ENCODE measurements at regions not wholly inside any gene's neighbourhood (a gene's known extent, or its start where the extent isn't known, plus 50 kb on each side); places are given as distances from the start of the nearest gene placed in this dataset.

GRCh38 chr20:11675920-11676629 is 241.6 kb upstream of the BTBD3 start:
- H4K20me1 ChIP-seq (ENCODE audit: insufficient read depth) = no peaks in the 10 kb centered on the region
- no peak for DNase-seq
- no peak overlapping the region for H3K4me3 ChIP-seq
- H3K9me3 ChIP-seq (ENCODE audit: insufficient read depth, low read depth) = no peaks in the 10 kb centered on the region; the same call in 1 of the 2 replicates
- H3K36me3 ChIP-seq (ENCODE audit: low read depth) = no peaks in the 10 kb centered on the region
- no peak overlapping the region for H3K4me2 ChIP-seq
- no peaks in the 10 kb centered on the region for H3K9me2 ChIP-seq (ENCODE audit: insufficient read depth)
- POLR2A ChIA-PET (ENCODE audit: unreplicated experiment) = no interaction called here
- H3K27me3 ChIP-seq (ENCODE audit: insufficient read depth, low read depth) = no peaks in the 10 kb centered on the region
- H3K27ac ChIP-seq = no peak overlapping the region
- BruUV-seq (replicated peaks) = no TSS peak
- no peaks in the 10 kb centered on the region for H3F3A ChIP-seq (ENCODE audit: insufficient read depth, low read depth)
- no peak for TF ChIP-seq EZH2 (IDR thresholded peaks at IDR 0.05; ENCODE audit: low read depth)
- TF ChIP-seq, protein P1, sequence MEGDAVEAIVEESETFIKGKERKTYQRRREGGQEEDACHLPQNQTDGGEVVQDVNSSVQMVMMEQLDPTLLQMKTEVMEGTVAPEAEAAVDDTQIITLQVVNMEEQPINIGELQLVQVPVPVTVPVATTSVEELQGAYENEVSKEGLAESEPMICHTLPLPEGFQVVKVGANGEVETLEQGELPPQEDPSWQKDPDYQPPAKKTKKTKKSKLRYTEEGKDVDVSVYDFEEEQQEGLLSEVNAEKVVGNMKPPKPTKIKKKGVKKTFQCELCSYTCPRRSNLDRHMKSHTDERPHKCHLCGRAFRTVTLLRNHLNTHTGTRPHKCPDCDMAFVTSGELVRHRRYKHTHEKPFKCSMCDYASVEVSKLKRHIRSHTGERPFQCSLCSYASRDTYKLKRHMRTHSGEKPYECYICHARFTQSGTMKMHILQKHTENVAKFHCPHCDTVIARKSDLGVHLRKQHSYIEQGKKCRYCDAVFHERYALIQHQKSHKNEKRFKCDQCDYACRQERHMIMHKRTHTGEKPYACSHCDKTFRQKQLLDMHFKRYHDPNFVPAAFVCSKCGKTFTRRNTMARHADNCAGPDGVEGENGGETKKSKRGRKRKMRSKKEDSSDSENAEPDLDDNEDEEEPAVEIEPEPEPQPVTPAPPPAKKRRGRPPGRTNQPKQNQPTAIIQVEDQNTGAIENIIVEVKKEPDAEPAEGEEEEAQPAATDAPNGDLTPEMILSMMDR (conservative IDR thresholded peaks at IDR 0.05) = no peak
- no peaks in the 10 kb centered on the region for H3K79me2 ChIP-seq (ENCODE audit: low read depth)
- CTCF ChIA-PET = no interaction called here
- H2AFZ ChIP-seq = no peak overlapping the region
- no peaks in the 10 kb centered on the region for H3K4me1 ChIP-seq (replicated peaks; ENCODE audit: insufficient read depth)
- intact Hi-C loops (cut with micrococcal nuclease; ENCODE audit: unreplicated experiment) = loop anchor here (5.0 to 10.0 kb wide), 2 partner anchors 119 to 176 kb away; no protein-coding TSS in a partner anchor

DNA sequence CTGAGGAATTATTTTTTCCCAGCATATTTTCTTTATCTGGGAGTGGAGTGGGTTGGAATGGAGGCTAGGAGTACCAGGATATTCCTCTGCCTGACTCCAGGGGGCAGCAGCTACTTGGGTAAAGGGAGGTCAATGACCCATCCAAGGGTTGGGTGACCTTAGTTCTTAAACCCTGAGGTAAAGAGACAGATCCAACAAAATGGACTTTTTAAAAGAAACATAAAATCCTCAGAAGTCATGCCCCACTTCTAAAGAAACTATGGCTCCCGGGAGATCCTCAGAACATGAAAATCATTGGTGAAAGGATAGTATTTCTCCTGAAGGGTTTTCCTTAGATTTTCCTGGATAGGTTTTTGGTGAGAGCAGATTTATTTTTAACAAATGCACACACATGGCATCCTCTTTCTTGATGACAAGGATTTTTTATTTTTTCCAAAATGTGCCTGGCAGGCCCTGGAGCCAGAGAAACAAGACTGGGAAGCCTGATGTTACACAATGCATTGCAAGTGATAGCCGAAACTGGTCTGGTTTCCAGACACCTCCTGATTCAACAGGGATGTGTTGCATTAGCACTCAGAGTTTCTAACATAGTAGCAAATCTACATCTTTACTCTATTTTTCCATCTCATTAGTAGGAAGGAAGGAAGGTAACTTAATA is 240.9 kb upstream of the BTBD3 start:
- ChIA-PET CTCF (interaction anchor here (0.6 kb wide), 1 partner anchor 278 kb away, joined by 4 read pairs; no protein-coding TSS in a partner anchor), POLR2A (ENCODE audit: unreplicated experiment) (interaction anchor here (0.6 kb wide), 1 partner anchor 469 kb away, joined by 4 read pairs; no protein-coding TSS in a partner anchor)
- no peaks in the 10 kb centered on the region for H3K9me2 ChIP-seq (ENCODE audit: insufficient read depth)
- H2AFZ ChIP-seq = no peak overlapping the region
- DNase-seq = peak in 1 of 2 experiments; percentile 41
- no peaks in the 10 kb centered on the region for H3K36me3 ChIP-seq (ENCODE audit: low read depth)
- TF ChIP-seq, protein P1 (conservative IDR thresholded peaks at IDR 0.05) = peak; percentile 94
- no peak for TF ChIP-seq EZH2 (IDR thresholded peaks at IDR 0.05; ENCODE audit: low read depth)
- no peak overlapping the region for H3K4me2 ChIP-seq
- no peak overlapping the region for H3K4me3 ChIP-seq
- H3K4me1 ChIP-seq (replicated peaks; ENCODE audit: insufficient read depth) = no peaks in the 10 kb centered on the region
- no peak overlapping the region for H3K27ac ChIP-seq
- no peaks in the 10 kb centered on the region for H3F3A ChIP-seq (ENCODE audit: insufficient read depth, low read depth)
- no peaks in the 10 kb centered on the region; the same call in 1 of the 2 replicates for H3K9me3 ChIP-seq (ENCODE audit: insufficient read depth, low read depth)
- no peaks in the 10 kb centered on the region for H3K79me2 ChIP-seq (ENCODE audit: low read depth)
- BruUV-seq (replicated peaks) = no TSS peak
- intact Hi-C loops (cut with micrococcal nuclease; ENCODE audit: unreplicated experiment) = loop anchor here (5.0 to 10.0 kb wide), 2 partner anchors 118 to 176 kb away; no protein-coding TSS in a partner anchor
- H4K20me1 ChIP-seq (ENCODE audit: insufficient read depth) = no peaks in the 10 kb centered on the region
- H3K27me3 ChIP-seq (ENCODE audit: insufficient read depth, low read depth) = no peaks in the 10 kb centered on the region

DNA sequence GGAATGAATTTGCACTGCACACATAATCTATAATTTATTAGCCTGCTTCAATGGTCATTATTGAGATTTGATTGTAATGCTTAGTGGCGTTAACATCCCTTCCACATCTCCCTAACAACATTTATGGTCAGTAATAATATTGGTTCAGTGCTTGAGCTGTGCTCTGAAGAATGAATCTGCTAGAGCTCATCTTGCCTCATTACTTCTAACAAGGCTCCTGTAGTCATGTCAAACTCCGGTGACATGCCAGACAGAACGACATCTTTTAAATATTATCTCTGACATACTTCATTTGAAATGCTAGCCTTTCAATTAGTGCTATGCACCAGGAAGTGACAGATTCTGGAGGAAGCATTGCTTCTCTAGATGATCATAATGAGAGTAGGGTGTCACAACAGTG is 240.3 kb upstream of the BTBD3 start:
- no peak overlapping the region for H2AFZ ChIP-seq
- H3K36me3 ChIP-seq (ENCODE audit: low read depth) = no peaks in the 10 kb centered on the region
- no peak overlapping the region for H3K4me2 ChIP-seq
- no peak for DNase-seq
- H3K79me2 ChIP-seq (ENCODE audit: low read depth) = no peaks in the 10 kb centered on the region
- H3F3A ChIP-seq (ENCODE audit: insufficient read depth, low read depth) = no peaks in the 10 kb centered on the region
- intact Hi-C loops (cut with micrococcal nuclease; ENCODE audit: unreplicated experiment) = loop anchor here (5.0 to 10.0 kb wide), 2 partner anchors 117 to 175 kb away; no protein-coding TSS in a partner anchor
- no peak overlapping the region for H3K27ac ChIP-seq
- H4K20me1 ChIP-seq (ENCODE audit: insufficient read depth) = no peaks in the 10 kb centered on the region
- H3K9me2 ChIP-seq (ENCODE audit: insufficient read depth) = no peaks in the 10 kb centered on the region
- ChIA-PET CTCF (interaction anchor here (0.6 kb wide), 1 partner anchor 277 kb away, joined by 4 read pairs; no protein-coding TSS in a partner anchor), POLR2A (ENCODE audit: unreplicated experiment) (interaction anchor here (0.6 kb wide), 1 partner anchor 469 kb away, joined by 4 read pairs; no protein-coding TSS in a partner anchor)
- no peak overlapping the region for H3K4me3 ChIP-seq
- H3K4me1 ChIP-seq (replicated peaks; ENCODE audit: insufficient read depth) = no peaks in the 10 kb centered on the region
- no TSS peak for BruUV-seq (replicated peaks)
- H3K27me3 ChIP-seq (ENCODE audit: insufficient read depth, low read depth) = no peaks in the 10 kb centered on the region
- no peak for TF ChIP-seq EZH2 (IDR thresholded peaks at IDR 0.05; ENCODE audit: low read depth)
- TF ChIP-seq, protein P1 (conservative IDR thresholded peaks at IDR 0.05) = no peak
- no peaks in the 10 kb centered on the region; the same call in 1 of the 2 replicates for H3K9me3 ChIP-seq (ENCODE audit: insufficient read depth, low read depth)
